ENCODE measurements at regions not wholly inside any gene's neighbourhood (a gene's known extent, or its start where the extent isn't known, plus 50 kb on each side); places are given as distances from the start of the nearest gene placed in this dataset.

DNA sequence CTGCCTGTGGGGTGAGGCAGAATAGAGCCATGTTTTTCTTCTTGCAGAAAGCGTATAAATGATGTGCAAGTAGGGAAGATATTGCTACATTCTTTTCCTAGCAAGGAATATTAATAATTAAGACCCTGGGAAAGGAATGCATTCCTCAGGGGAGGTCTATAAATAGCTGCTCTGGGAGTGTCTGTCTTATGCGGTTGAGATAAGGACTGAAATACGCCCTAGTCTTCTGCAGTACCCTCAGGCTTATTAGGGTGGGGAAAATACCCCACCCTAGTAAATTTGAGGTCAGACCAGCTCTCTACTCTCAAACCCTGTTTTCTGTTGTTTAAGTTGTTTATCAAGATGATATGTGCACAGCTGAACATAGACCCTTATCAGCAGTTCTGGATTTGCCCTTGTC, 155.9 kb upstream of the HMCN1 start:
- Histone ChIP-seq H4K8ac (replicated peaks; ENCODE audit: insufficient read length, low read depth, low read length) (no peak overlapping the region), H3K18ac (ENCODE audit: insufficient read length, low read depth, low read length) (no peak overlapping the region), H4K5ac (ENCODE audit: insufficient read length, low read depth, low read length) (no peak overlapping the region), H3K23ac (ENCODE audit: insufficient read length, low read depth, low read length) (no peak overlapping the region), H2AFZ (ENCODE audit: low read length) (no peak overlapping the region), H2BK20ac (ENCODE audit: low read depth, low read length, poor library complexity, severe bottlenecking) (no peak overlapping the region), H3K79me2 (ENCODE audit: insufficient read depth, low read length) (no peaks in the 10 kb centered on the region), H3K14ac (ENCODE audit: insufficient read depth, low read length) (no peak overlapping the region), H3K27ac (ENCODE audit: insufficient read length, low read depth, low read length) (no peak overlapping the region), H3K9ac (ENCODE audit: extremely low read depth, insufficient read length, low read length) (no peak overlapping the region), H3T11ph (ENCODE audit: low read length) (no peak overlapping the region), H2BK15ac (ENCODE audit: low read depth, low read length) (no peak overlapping the region), H3K27me3 (ENCODE audit: insufficient read depth, low read length) (no peaks in the 10 kb centered on the region), H2BK12ac (ENCODE audit: insufficient read length, low read depth, low read length) (no peak overlapping the region), H2BK120ac (ENCODE audit: low read depth, low read length, poor library complexity, severe bottlenecking) (no peak overlapping the region), H2AK5ac (ENCODE audit: insufficient read length, low read length) (no peak overlapping the region), H4K20me1 (ENCODE audit: control insufficient read depth, insufficient read depth, insufficient read length) (no peaks in the 10 kb centered on the region), H3K4me2 (ENCODE audit: insufficient read depth, insufficient read length, low read length) (no peak overlapping the region), H3K4ac (ENCODE audit: low read depth, low read length) (no peak overlapping the region), H2BK5ac (ENCODE audit: insufficient read length, low read length) (no peak overlapping the region), H3K56ac (ENCODE audit: insufficient read length, low read depth, low read length) (no peak overlapping the region), H3K9me3 (ENCODE audit: control insufficient read depth, low read depth, low read length) (peaks cover 8% of the 10 kb centered on the region), H3K4me1 (ENCODE audit: insufficient read depth, low read length) (no peaks in the 10 kb centered on the region), H3K79me1 (ENCODE audit: insufficient read depth, low read depth, low read length, poor library complexity, severe bottlenecking) (no peaks in the 10 kb centered on the region), H4K91ac (ENCODE audit: insufficient read length, low read depth, low read length) (no peak overlapping the region), H3K23me2 (ENCODE audit: insufficient read length, low read depth, low read length, poor library complexity, severe bottlenecking) (no peaks in the 10 kb centered on the region)
- Mint-ChIP-seq H3K4me3 (no peak overlapping the region; a peak in 1 of 5 replicates), H3K36me3 (ENCODE audit: insufficient read depth in 1 of 3, low read depth in 3 of 3) (peaks cover 34 to 48% (median 42%) of the 10 kb centered on the region in 3 experiments), H3K9me3 (peaks cover 53 to 54% of the 10 kb centered on the region in 2 experiments), H3K27ac (no peak overlapping the region), H3K27me3 (ENCODE audit: low read depth) (no peaks in the 10 kb centered on the region; the same call in 1 of the 2 replicates), H3K4me1 (peaks cover 4% of the 10 kb centered on the region in 2 experiments; a peak in 2 of 4 replicates)
- no CpG with 5 or more reads among the region's 3 CpGs for WGBS (ENCODE audit: extremely low coverage, insufficient read length, low lambda C conversion rate)
- TF ChIP-seq, protein P1, sequence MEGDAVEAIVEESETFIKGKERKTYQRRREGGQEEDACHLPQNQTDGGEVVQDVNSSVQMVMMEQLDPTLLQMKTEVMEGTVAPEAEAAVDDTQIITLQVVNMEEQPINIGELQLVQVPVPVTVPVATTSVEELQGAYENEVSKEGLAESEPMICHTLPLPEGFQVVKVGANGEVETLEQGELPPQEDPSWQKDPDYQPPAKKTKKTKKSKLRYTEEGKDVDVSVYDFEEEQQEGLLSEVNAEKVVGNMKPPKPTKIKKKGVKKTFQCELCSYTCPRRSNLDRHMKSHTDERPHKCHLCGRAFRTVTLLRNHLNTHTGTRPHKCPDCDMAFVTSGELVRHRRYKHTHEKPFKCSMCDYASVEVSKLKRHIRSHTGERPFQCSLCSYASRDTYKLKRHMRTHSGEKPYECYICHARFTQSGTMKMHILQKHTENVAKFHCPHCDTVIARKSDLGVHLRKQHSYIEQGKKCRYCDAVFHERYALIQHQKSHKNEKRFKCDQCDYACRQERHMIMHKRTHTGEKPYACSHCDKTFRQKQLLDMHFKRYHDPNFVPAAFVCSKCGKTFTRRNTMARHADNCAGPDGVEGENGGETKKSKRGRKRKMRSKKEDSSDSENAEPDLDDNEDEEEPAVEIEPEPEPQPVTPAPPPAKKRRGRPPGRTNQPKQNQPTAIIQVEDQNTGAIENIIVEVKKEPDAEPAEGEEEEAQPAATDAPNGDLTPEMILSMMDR (conservative IDR thresholded peaks at IDR 0.05), result no peak
- no peak for DNase-seq

Measured in H9 (cell line).